H1 (cell line): ENCODE measurements at regions not wholly inside any gene's neighbourhood (a gene's known extent, or its start where the extent isn't known, plus 50 kb on each side); places are given as distances from the start of the nearest gene placed in this dataset.

Experiments
- CTCF ChIA-PET: fragments of 300-600 bp; sonication (Branson Sonifier 250); formaldehyde crosslinking; loops from one replicate; lab custom pipeline; 2021; ENCODE audit not compliant: partially characterized antibody; lab: Charles Lee
- POLR2A ChIA-PET: fragments of 300-600 bp; sonication (Branson Sonifier 250); formaldehyde crosslinking; loops from one replicate; lab custom pipeline; 2021; ENCODE audit warnings: inconsistent platforms; ENCODE audit not compliant: partially characterized antibody; lab: Charles Lee
- DNase-seq, 2 experiments: peaks; one replicate each; pipeline versions ENCODE4 v3.0.0 to v3.0.0-alpha.2; 2010 to 2022; ENCODE audit warnings: low spot score in 2 of 2, low read depth in 1 of 2, mixed read lengths in 1 of 2
- FAIRE-seq: peaks from 2 replicates; lab custom pipeline; 2011; peaks lifted over from hg19 to GRCh38; lab: Jason Lieb, UNC
- H2AFZ ChIP-seq: 2 replicates; pipeline ENCODE4 v1.8.1; 2012; ENCODE audit warnings: low read length, inconsistent platforms
- H2AK5ac ChIP-seq: 2 replicates; pipeline ENCODE4 v1.6.1; 2013; ENCODE audit warnings: low read depth, low read length
- H2BK120ac ChIP-seq: replicated peaks from 2 replicates; pipeline ENCODE3; 2013; ENCODE audit warnings: low read depth, low read length, inconsistent platforms
- H2BK12ac ChIP-seq: 2 replicates; pipeline ENCODE4 v1.6.1; 2013; ENCODE audit warnings: low read depth, low read length
- H2BK15ac ChIP-seq: 2 replicates; pipeline ENCODE4 v1.6.1; 2013; ENCODE audit warnings: low read length
- H2BK20ac ChIP-seq: 2 replicates; pipeline ENCODE4 v1.6.1; 2013; ENCODE audit warnings: low read length
- H2BK5ac ChIP-seq: 2 replicates; pipeline ENCODE4 v1.6.1; 2013; ENCODE audit warnings: low read depth, low read length
- H3K14ac ChIP-seq: 2 replicates; pipeline ENCODE4 v1.6.1; 2013; ENCODE audit warnings: inconsistent platforms; ENCODE audit not compliant: insufficient read length
- H3K18ac ChIP-seq: 2 replicates; pipeline ENCODE4 v1.6.1; 2013; ENCODE audit warnings: low read length; ENCODE audit errors: extremely low read depth
- H3K23ac ChIP-seq: 2 replicates; pipeline ENCODE4 v1.6.1; 2013; ENCODE audit warnings: inconsistent platforms; ENCODE audit not compliant: insufficient read length
- H3K23me2 ChIP-seq: 2 replicates; pipeline ENCODE4 v1.6.1; 2013; ENCODE audit warnings: low read depth, low read length
- H3K27ac ChIP-seq: 2 replicates; pipeline ENCODE4 v1.6.1; 2011; ENCODE audit warnings: low read depth, low read length, inconsistent platforms
- H3K27me3 ChIP-seq, 4 experiments: replicated peaks in 1 of 4; 1 replicate in 1 of 4; 2 replicates in 3 of 4; pipeline versions ENCODE4 v1.6.1 to v1.8.1; 2011 to 2013; ENCODE audit warnings: low read length in 3 of 4, mild to moderate bottlenecking in 3 of 4, inconsistent platforms in 2 of 4, mixed read lengths in 2 of 4, moderate library complexity in 1 of 4; ENCODE audit not compliant: control insufficient read depth in 3 of 4, insufficient read depth in 3 of 4; ENCODE audit errors: extremely low read depth in 1 of 4
- H3K36me3 ChIP-seq, 4 experiments: 2 replicates each; pipeline versions ENCODE4 v1.6.1 to v1.8.1; 2011 to 2013; ENCODE audit warnings: mild to moderate bottlenecking in 4 of 4, low read length in 3 of 4, moderate library complexity in 2 of 4, control low read depth in 1 of 4, inconsistent platforms in 1 of 4; ENCODE audit not compliant: insufficient read depth in 4 of 4, control insufficient read depth in 2 of 4
- H3K4ac ChIP-seq: replicated peaks from 2 replicates; pipeline ENCODE3; 2013; ENCODE audit warnings: low read length, low read depth, mixed read lengths, inconsistent platforms; ENCODE audit not compliant: insufficient read length
- H3K4me1 ChIP-seq, 4 experiments: replicated peaks in 1 of 4; 1 replicate in 1 of 4; 2 replicates in 3 of 4; pipeline versions ENCODE4 v1.6.1 to v1.8.1; 2011 to 2013; ENCODE audit warnings: low read length in 3 of 4, inconsistent platforms in 2 of 4, mixed read lengths in 1 of 4; ENCODE audit not compliant: insufficient read depth in 4 of 4, control insufficient read depth in 3 of 4
- H3K4me2 ChIP-seq, 2 experiments: 2 replicates each; pipeline versions ENCODE4 v1.6.1 to v1.8.1; 2011 to 2013; ENCODE audit warnings: low read depth in 2 of 2, low read length in 2 of 2, control low read depth in 1 of 2, inconsistent platforms in 1 of 2, mild to moderate bottlenecking in 1 of 2; ENCODE audit not compliant: insufficient read depth in 1 of 2
- H3K4me3 ChIP-seq, 4 experiments: fragments of 200-600, 300-600 bp in 1 of 4; sonication (generic), shearing (Covaris generic), sonication (Bioruptor Twin) in 1 of 4; 2 replicates each; pipeline versions ENCODE4 v1.5.1 to v1.8.1; 2011 to 2016; ENCODE audit warnings: low read length in 4 of 4, low read depth in 3 of 4, control low read depth in 2 of 4, inconsistent platforms in 2 of 4, mild to moderate bottlenecking in 2 of 4, mixed read lengths in 1 of 4, moderate library complexity in 1 of 4; ENCODE audit not compliant: insufficient read depth in 2 of 4; ENCODE audit errors: extremely low read depth in 1 of 4
- H3K56ac ChIP-seq: replicated peaks from 2 replicates; pipeline ENCODE3; 2013; ENCODE audit warnings: low read depth, mild to moderate bottlenecking, mixed read lengths, low read length, inconsistent platforms; ENCODE audit not compliant: insufficient read length
- H3K79me1 ChIP-seq: 2 replicates; pipeline ENCODE4 v1.6.1; 2013; ENCODE audit warnings: low read depth, low read length, control low read depth
- H3K79me2 ChIP-seq, 2 experiments: 2 replicates each; pipeline versions ENCODE4 v1.6.1 to v1.8.1; 2012 to 2013; ENCODE audit warnings: low read length in 2 of 2, mild to moderate bottlenecking in 2 of 2, inconsistent platforms in 1 of 2; ENCODE audit not compliant: insufficient read depth in 2 of 2, control insufficient read depth in 1 of 2
- H3K9ac ChIP-seq, 4 experiments: replicated peaks in 1 of 4; 1 replicate in 1 of 4; 2 replicates in 3 of 4; pipeline versions ENCODE4 v1.6.1 to v1.8.1; 2011 to 2013; ENCODE audit warnings: low read depth in 3 of 4, low read length in 3 of 4, control low read depth in 2 of 4, mild to moderate bottlenecking in 2 of 4, moderate library complexity in 2 of 4, inconsistent platforms in 1 of 4; ENCODE audit errors: extremely low read depth in 1 of 4
- H3K9me3 ChIP-seq, 2 experiments: 2 replicates each; pipeline versions ENCODE4 v1.6.1 to v1.8.1; 2012 to 2013; ENCODE audit warnings: mild to moderate bottlenecking in 2 of 2, moderate library complexity in 2 of 2, control low read depth in 1 of 2, inconsistent platforms in 1 of 2, low read depth in 1 of 2, low read length in 1 of 2, mixed read lengths in 1 of 2; ENCODE audit not compliant: insufficient read depth in 2 of 2
- H4K20me1 ChIP-seq, 2 experiments: replicated peaks in 1 of 2; 2 replicates each; pipeline versions ENCODE3 to v1.8.1; 2011 to 2013; ENCODE audit warnings: inconsistent platforms in 2 of 2, low read length in 2 of 2, mild to moderate bottlenecking in 1 of 2; ENCODE audit not compliant: insufficient read depth in 2 of 2, control insufficient read depth in 1 of 2
- H4K5ac ChIP-seq: 2 replicates; pipeline ENCODE4 v1.6.1; 2013; ENCODE audit warnings: low read length, low read depth, mixed read lengths, inconsistent platforms; ENCODE audit not compliant: insufficient read length
- H4K8ac ChIP-seq: 2 replicates; pipeline ENCODE4 v1.8.0; 2013; ENCODE audit warnings: mild to moderate bottlenecking, moderate library complexity, low read length, inconsistent platforms; ENCODE audit not compliant: insufficient read depth; ENCODE audit errors: extremely low read depth
- H4K91ac ChIP-seq: replicated peaks from 2 replicates; pipeline ENCODE3; 2013; ENCODE audit warnings: low read length, mixed read lengths, inconsistent platforms; ENCODE audit not compliant: insufficient read length
- CHD2 ChIP-seq: IDR thresholded peaks from 2 replicates; pipeline ENCODE4 v1.6.1; 2012; ENCODE audit warnings: low read length, improper control_type of control experiment
- WGBS, 2 experiments: shearing (Covaris generic) in 1 of 2; methylation state at CpG; one replicate each; pipeline versions ENCODE4 v1.1.6 to v1.1.7; 2013 to 2015; ENCODE audit warnings: low lambda C conversion rate in 2 of 2, mixed read lengths in 2 of 2, inconsistent platforms in 1 of 2, low coverage in 1 of 2, missing lambda C conversion rate in 1 of 2; ENCODE audit not compliant: insufficient replicate concordance in 2 of 2, insufficient coverage in 1 of 2, insufficient read length in 1 of 2; ENCODE audit errors: extremely low coverage in 1 of 2, missing lambda C conversion rate in 1 of 2; 5-methylcytosine and 5-hydroxymethylcytosine counted together

DNA sequence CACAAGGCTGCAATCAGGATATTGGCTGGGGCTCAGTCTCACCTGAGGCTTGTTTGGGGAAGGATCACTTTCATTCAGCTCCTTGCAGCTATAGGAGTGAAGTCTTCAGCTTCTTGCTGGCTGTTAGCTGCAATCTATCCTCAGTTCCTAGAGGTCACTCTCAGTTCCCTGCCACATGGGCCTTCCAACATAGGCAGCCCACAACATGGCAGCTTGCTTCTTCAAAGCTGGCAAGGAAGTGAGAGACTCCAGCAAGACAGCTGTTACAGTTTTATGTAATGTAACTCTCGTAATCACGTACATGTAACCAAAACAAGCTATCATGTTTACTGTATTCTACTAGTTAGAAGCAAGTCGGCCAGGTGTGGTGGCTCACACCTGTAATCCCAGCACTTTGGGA is 226.9 kb downstream of the CDC5L start:
- H2BK20ac ChIP-seq, result no peak overlapping the region
- no peaks in the 10 kb centered on the region for H3K23me2 ChIP-seq
- H3K79me2 ChIP-seq, result no peaks in the 10 kb centered on the region
- H3K4ac ChIP-seq, result no peak overlapping the region
- no peaks in the 10 kb centered on the region for H3K9me3 ChIP-seq
- H3K36me3 ChIP-seq, result no peaks in the 10 kb centered on the region
- no peak overlapping the region for H3K4me3 ChIP-seq
- H2BK12ac ChIP-seq, result no peak overlapping the region
- H4K5ac ChIP-seq, result no peak overlapping the region
- H4K91ac ChIP-seq, result no peak overlapping the region
- H4K8ac ChIP-seq, result no peak overlapping the region
- no peak overlapping the region for H3K18ac ChIP-seq
- H3K9ac ChIP-seq, result no peak overlapping the region
- no peaks in the 10 kb centered on the region for H3K79me1 ChIP-seq
- no peak for DNase-seq
- H2AK5ac ChIP-seq, result no peak overlapping the region
- H3K4me1 ChIP-seq, result no peaks in the 10 kb centered on the region
- H2AFZ ChIP-seq, result no peak overlapping the region
- H3K23ac ChIP-seq, result no peak overlapping the region
- H3K4me2 ChIP-seq, result no peak overlapping the region
- ChIA-PET POLR2A (no interaction called here), CTCF (interaction anchor here (1.2 to 2.5 kb wide), 7 partner anchors 15 to 139 kb away, joined by 3 to 11 read pairs (median 6); no protein-coding TSS in a partner anchor)
- H2BK5ac ChIP-seq, result no peak overlapping the region
- no peak for FAIRE-seq
- no peak overlapping the region for H3K27ac ChIP-seq
- 0 out of 7 replicates have a peak, but pooled peaks cover 0 to 2% (median 0%) of the 10 kb centered on the region in 4 experiments for H3K27me3 ChIP-seq
- H2BK15ac ChIP-seq, result no peak overlapping the region
- H2BK120ac ChIP-seq, result no peak overlapping the region
- 85% methylated on average over 3 of the region's 3 CpGs; no CpG with 5 or more reads in 1 of the 2 experiments for WGBS, 2 experiments
- no peak overlapping the region for H3K56ac ChIP-seq
- H4K20me1 ChIP-seq, result no peaks in the 10 kb centered on the region
- no peak overlapping the region for H3K14ac ChIP-seq
- TF ChIP-seq CHD2, result no peak
